ENCODE measurements at regions not wholly inside any gene's neighbourhood (a gene's known extent, or its start where the extent isn't known, plus 50 kb on each side); places are given as distances from the start of the nearest gene placed in this dataset.

DNA sequence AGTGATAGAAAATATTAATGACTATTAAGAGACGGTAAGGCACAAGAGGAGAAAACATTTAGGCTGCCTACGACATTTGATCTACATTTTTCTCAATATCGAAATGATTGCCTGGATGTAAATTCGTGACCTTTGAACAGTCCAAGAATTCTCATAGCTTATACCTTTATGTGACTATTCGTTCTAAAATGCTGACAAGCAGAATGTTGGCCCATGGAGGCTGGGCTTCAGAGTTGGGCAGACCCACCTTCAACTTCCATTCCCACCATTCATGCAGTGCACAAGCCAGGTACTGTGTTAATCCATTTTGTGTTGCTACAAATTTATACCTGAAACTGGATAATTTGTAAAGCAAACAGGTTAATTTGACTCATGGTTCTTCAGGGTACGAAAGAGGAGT lies 441.4 kb upstream of the COBL start:
- Histone ChIP-seq H3K27ac (ENCODE audit: low read depth, low read length) (no peak overlapping the region), H3K79me2 (ENCODE audit: control insufficient read depth in 1 of 2, insufficient read depth in 2 of 2, low read length in 2 of 2) (no peaks in the 10 kb centered on the region), H3K23ac (ENCODE audit: insufficient read length) (no peak overlapping the region), H2BK20ac (ENCODE audit: low read length) (no peak overlapping the region), H2BK120ac (replicated peaks; ENCODE audit: low read depth, low read length) (no peak overlapping the region), H4K8ac (ENCODE audit: extremely low read depth, insufficient read depth, low read length) (no peak overlapping the region), H2BK15ac (ENCODE audit: low read length) (no peak overlapping the region), H2AFZ (ENCODE audit: low read length) (no peak overlapping the region), H4K20me1 (replicated peaks in 1 of 2; ENCODE audit: control insufficient read depth in 1 of 2, insufficient read depth in 2 of 2, low read length in 2 of 2) (no peaks in the 10 kb centered on the region), H3K9me3 (ENCODE audit: insufficient read depth in 2 of 2, low read depth in 1 of 2, low read length in 1 of 2) (no peaks in the 10 kb centered on the region), H3K36me3 (ENCODE audit: control insufficient read depth in 2 of 4, insufficient read depth in 4 of 4, low read length in 3 of 4) (no peaks in the 10 kb centered on the region), H2BK5ac (ENCODE audit: low read depth, low read length) (no peak overlapping the region), H3K23me2 (ENCODE audit: low read depth, low read length) (no peaks in the 10 kb centered on the region), H3K4me3 (ENCODE audit: extremely low read depth in 1 of 4, insufficient read depth in 2 of 4, low read depth in 3 of 4, low read length in 4 of 4) (no peak overlapping the region), H4K91ac (replicated peaks; ENCODE audit: insufficient read length, low read length) (no peak overlapping the region), H3K4ac (replicated peaks; ENCODE audit: insufficient read length, low read depth, low read length) (no peak overlapping the region), H3K27me3 (replicated peaks in 1 of 4; ENCODE audit: control insufficient read depth in 3 of 4, extremely low read depth in 1 of 4, insufficient read depth in 3 of 4, low read length in 3 of 4) (no peaks in the 10 kb centered on the region), H2AK5ac (ENCODE audit: low read depth, low read length) (no peak overlapping the region), H2BK12ac (ENCODE audit: low read depth, low read length) (no peak overlapping the region), H3K18ac (ENCODE audit: extremely low read depth, low read length) (no peak overlapping the region), H3K4me2 (ENCODE audit: insufficient read depth in 1 of 2, low read depth in 2 of 2, low read length in 2 of 2) (no peak overlapping the region), H3K79me1 (ENCODE audit: low read depth, low read length) (no peaks in the 10 kb centered on the region), H3K56ac (replicated peaks; ENCODE audit: insufficient read length, low read depth, low read length) (no peak overlapping the region), H3K4me1 (replicated peaks in 1 of 4; ENCODE audit: control insufficient read depth in 3 of 4, insufficient read depth in 4 of 4, low read length in 3 of 4) (no peaks in the 10 kb centered on the region), H3K14ac (ENCODE audit: insufficient read length) (no peak overlapping the region), H4K5ac (ENCODE audit: insufficient read length, low read depth, low read length) (no peak overlapping the region), H3K9ac (replicated peaks in 1 of 4; ENCODE audit: extremely low read depth in 1 of 4, low read depth in 3 of 4, low read length in 3 of 4) (no peak overlapping the region)
- POLR2A ChIA-PET (ENCODE audit: partially characterized antibody) = no interaction called here
- WGBS, 2 experiments (ENCODE audit: extremely low coverage in 1 of 2, insufficient coverage in 1 of 2, insufficient read length in 1 of 2, insufficient replicate concordance in 2 of 2, low coverage in 1 of 2, low lambda C conversion rate in 2 of 2, missing lambda C conversion rate in 1 of 2) = 88% methylated on average over 6 of the region's 6 CpGs; no CpG with 5 or more reads in 1 of the 2 experiments
- TF ChIP-seq RBBP5 (IDR thresholded peaks at IDR 0.05; ENCODE audit: borderline replicate concordance, low read depth, low read length) = no peak
- no peak for TF ChIP-seq GTF2F1 (IDR thresholded peaks at IDR 0.05; ENCODE audit: borderline replicate concordance, low read depth, low read length)
- TF ChIP-seq BRCA1 (IDR thresholded peaks at IDR 0.05; ENCODE audit: low read depth, low read length) = no peak
- no peak for TF ChIP-seq BACH1 (IDR thresholded peaks at IDR 0.05; ENCODE audit: low read length)
- CTCF ChIA-PET (ENCODE audit: partially characterized antibody) = interaction anchor here (1.3 kb wide), 1 partner anchor 31 kb away, joined by 3 read pairs; no protein-coding TSS in a partner anchor
- no peak for FAIRE-seq
- no peak for DNase-seq (ENCODE audit: low read depth in 1 of 2, low spot score in 2 of 2)

All from H1 (cell line).